H9 (cell line): ENCODE measurements at regions not wholly inside any gene's neighbourhood (a gene's known extent, or its start where the extent isn't known, plus 50 kb on each side); places are given as distances from the start of the nearest gene placed in this dataset.

Experiments
- DNase-seq: peaks from one replicate; pipeline ENCODE4 v3.0.0-alpha.2; 2017
- H2AFZ ChIP-seq: one replicate; pipeline ENCODE4 v1.6.1; 2013; ENCODE audit warnings: mild to moderate bottlenecking, low read length, control low read depth, moderate library complexity
- H2AK5ac ChIP-seq: 2 replicates; pipeline ENCODE4 v1.6.1; 2013; ENCODE audit warnings: low read length, control low read depth, mixed read lengths; ENCODE audit not compliant: insufficient read length
- H2BK120ac ChIP-seq: one replicate; pipeline ENCODE4 v1.6.1; 2013; ENCODE audit warnings: low read depth, mild to moderate bottlenecking, low read length, control low read depth, inconsistent platforms; ENCODE audit not compliant: poor library complexity, severe bottlenecking
- H2BK12ac ChIP-seq: 2 replicates; pipeline ENCODE4 v1.6.1; 2013; ENCODE audit warnings: low read length, control low read depth, mixed read lengths, low read depth; ENCODE audit not compliant: insufficient read length
- H2BK15ac ChIP-seq: 2 replicates; pipeline ENCODE4 v1.6.1; 2013; ENCODE audit warnings: low read depth, low read length, control low read depth
- H2BK20ac ChIP-seq: one replicate; pipeline ENCODE4 v1.6.1; 2013; ENCODE audit warnings: low read depth, mild to moderate bottlenecking, low read length, control low read depth, inconsistent platforms; ENCODE audit not compliant: poor library complexity, severe bottlenecking
- H2BK5ac ChIP-seq: 2 replicates; pipeline ENCODE4 v1.6.1; 2013; ENCODE audit warnings: low read length, control low read depth, mixed read lengths; ENCODE audit not compliant: insufficient read length
- H3K14ac ChIP-seq: 2 replicates; pipeline ENCODE4 v1.6.1; 2013; ENCODE audit warnings: low read length, control low read depth; ENCODE audit not compliant: insufficient read depth
- H3K18ac ChIP-seq: 2 replicates; pipeline ENCODE4 v1.6.1; 2013; ENCODE audit warnings: low read depth, mild to moderate bottlenecking, mixed read lengths, low read length, control low read depth; ENCODE audit not compliant: insufficient read length
- H3K23ac ChIP-seq: 2 replicates; pipeline ENCODE4 v1.6.1; 2013; ENCODE audit warnings: low read length, control low read depth, mixed read lengths, low read depth; ENCODE audit not compliant: insufficient read length
- H3K23me2 ChIP-seq: 2 replicates; pipeline ENCODE4 v1.6.1; 2013; ENCODE audit warnings: low read depth, mild to moderate bottlenecking, mixed read lengths, low read length, control low read depth; ENCODE audit not compliant: insufficient read length, poor library complexity, severe bottlenecking
- H3K27ac ChIP-seq: 2 replicates; pipeline ENCODE4 v1.5.1; 2013; ENCODE audit warnings: low read length, control low read depth, mixed read lengths, low read depth; ENCODE audit not compliant: insufficient read length
- H3K27me3 ChIP-seq: 2 replicates; pipeline ENCODE4 v1.6.1; 2013; ENCODE audit warnings: low read length, control low read depth, inconsistent platforms; ENCODE audit not compliant: insufficient read depth
- H3K4ac ChIP-seq: 2 replicates; pipeline ENCODE4 v1.6.1; 2013; ENCODE audit warnings: low read depth, mild to moderate bottlenecking, control low read depth, inconsistent platforms, low read length, moderate library complexity
- H3K4me1 ChIP-seq: 2 replicates; pipeline ENCODE4 v1.6.1; 2013; ENCODE audit warnings: low read length, control low read depth, inconsistent platforms; ENCODE audit not compliant: insufficient read depth
- H3K4me2 ChIP-seq: 2 replicates; pipeline ENCODE4 v1.6.1; 2013; ENCODE audit warnings: low read length, control low read depth, mixed read lengths; ENCODE audit not compliant: insufficient read length, insufficient read depth
- H3K56ac ChIP-seq: 2 replicates; pipeline ENCODE4 v1.6.1; 2013; ENCODE audit warnings: low read depth, mild to moderate bottlenecking, mixed read lengths, low read length, control low read depth; ENCODE audit not compliant: insufficient read length
- H3K79me1 ChIP-seq: 2 replicates; pipeline ENCODE4 v1.6.1; 2013; ENCODE audit warnings: low read depth, mild to moderate bottlenecking, moderate library complexity, low read length, control low read depth, inconsistent platforms; ENCODE audit not compliant: insufficient read depth, poor library complexity, severe bottlenecking
- H3K79me2 ChIP-seq: 2 replicates; pipeline ENCODE4 v1.6.1; 2013; ENCODE audit warnings: low read length, control low read depth, inconsistent platforms; ENCODE audit not compliant: insufficient read depth
- H3K9ac ChIP-seq: 2 replicates; pipeline ENCODE4 v1.6.1; 2013; ENCODE audit warnings: low read length, control low read depth, mixed read lengths; ENCODE audit not compliant: insufficient read length; ENCODE audit errors: extremely low read depth
- H3K9me3 ChIP-seq: one replicate; pipeline ENCODE4 v1.6.1; 2013; ENCODE audit warnings: low read depth, low read length, inconsistent platforms; ENCODE audit not compliant: control insufficient read depth
- H3T11ph ChIP-seq: one replicate; pipeline ENCODE4 v1.6.1; 2013; ENCODE audit warnings: mild to moderate bottlenecking, low read length, control low read depth, inconsistent platforms
- H4K20me1 ChIP-seq: one replicate; pipeline ENCODE4 v1.6.1; 2013; ENCODE audit not compliant: control insufficient read depth, insufficient read length, insufficient read depth
- H4K5ac ChIP-seq: 2 replicates; pipeline ENCODE4 v1.6.1; 2013; ENCODE audit warnings: low read depth, mild to moderate bottlenecking, mixed read lengths, low read length, control low read depth; ENCODE audit not compliant: insufficient read length
- H4K8ac ChIP-seq: replicated peaks from 2 replicates; pipeline ENCODE4 v1.6.1; 2013; ENCODE audit warnings: low read length, control low read depth, mixed read lengths, low read depth; ENCODE audit not compliant: insufficient read length
- H4K91ac ChIP-seq: 2 replicates; pipeline ENCODE4 v1.6.1; 2013; ENCODE audit warnings: low read depth, mild to moderate bottlenecking, moderate library complexity, mixed read lengths, low read length, control low read depth; ENCODE audit not compliant: insufficient read length
- H3K27ac Mint-ChIP-seq, 3 experiments: 2 replicates in 2 of 3; 3 replicates in 1 of 3; pipeline ENCODE4 v1.8.0; 2020 to 2021; ENCODE audit warnings: mixed read lengths in 3 of 3, mild to moderate bottlenecking in 1 of 3, moderate library complexity in 1 of 3
- H3K27me3 Mint-ChIP-seq: 2 replicates; pipeline ENCODE4 v1.8.0; 2021; ENCODE audit warnings: low read depth, mild to moderate bottlenecking, moderate library complexity, mixed read lengths
- H3K36me3 Mint-ChIP-seq, 3 experiments: 2 replicates in 2 of 3; 3 replicates in 1 of 3; pipeline ENCODE4 v1.8.0; 2020 to 2021; ENCODE audit warnings: low read depth in 3 of 3, mixed read lengths in 3 of 3; ENCODE audit not compliant: insufficient read depth in 1 of 3
- H3K4me1 Mint-ChIP-seq, 2 experiments: 2 replicates each; pipeline ENCODE4 v1.8.0; 2020; ENCODE audit warnings: mixed read lengths in 2 of 2
- H3K4me3 Mint-ChIP-seq, 2 experiments: 2 replicates in 1 of 2; 3 replicates in 1 of 2; pipeline ENCODE4 v1.8.0; 2020 to 2021; ENCODE audit warnings: mild to moderate bottlenecking in 2 of 2, mixed read lengths in 2 of 2, moderate library complexity in 1 of 2
- H3K9me3 Mint-ChIP-seq, 2 experiments: 2 replicates in 1 of 2; 3 replicates in 1 of 2; pipeline ENCODE4 v1.8.0; 2020; ENCODE audit warnings: mild to moderate bottlenecking in 2 of 2, mixed read lengths in 2 of 2, moderate library complexity in 1 of 2
- WGBS: extraction: QIAGEN DNeasy Blood & Tissue Kit; methylation state at CpG from one replicate; pipeline ENCODE4 v1.1.7; 2013; ENCODE audit warnings: missing lambda C conversion rate, low lambda C conversion rate, mixed read lengths; ENCODE audit not compliant: insufficient read length; ENCODE audit errors: extremely low coverage; 5-methylcytosine and 5-hydroxymethylcytosine counted together
- TF ChIP-seq, protein P1 (sequence below): fragments of 200-600 bp; sonication (generic); conservative IDR thresholded peaks from 3 replicates; pipeline ENCODE4 v1.8.0; 2021; ENCODE audit warnings: antibody characterized with exemption, mild to moderate bottlenecking

DNA sequence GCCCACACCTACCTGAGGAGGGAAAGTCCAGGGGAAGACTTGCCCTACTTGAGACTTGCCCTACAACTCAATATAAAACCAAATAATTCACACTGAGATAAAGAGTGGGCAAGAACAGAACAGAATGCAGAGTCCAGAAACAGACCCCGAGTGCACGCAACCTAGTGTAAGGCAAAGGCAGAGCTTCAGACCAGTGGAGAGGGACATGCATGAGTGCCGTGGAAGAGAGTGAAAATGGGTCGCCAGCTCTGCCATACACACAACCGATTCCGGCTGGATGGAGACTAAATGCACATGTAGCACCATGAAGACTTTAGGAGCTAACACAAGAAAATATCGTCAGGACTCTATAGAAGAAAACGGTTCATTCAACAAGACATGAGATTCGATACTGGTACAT is 58.8 kb upstream of the CST7 start:
- Mint-ChIP-seq H3K4me1 (peaks cover 13 to 15% of the 10 kb centered on the region in 2 experiments), H3K4me3 (no peak overlapping the region), H3K27ac (peak overlapping the region in 1 of 3 experiments; percentile 13; a peak in 2 of 7 replicates), H3K36me3 (no peaks in the 10 kb centered on the region; a peak in 1 of 7 replicates), H3K27me3 (no peaks in the 10 kb centered on the region), H3K9me3 (peaks cover 1 to 7% of the 10 kb centered on the region in 2 experiments)
- Histone ChIP-seq H3K79me1 (no peaks in the 10 kb centered on the region), H2BK15ac (no peak overlapping the region), H3K4ac (no peak overlapping the region), H3K14ac (no peak overlapping the region), H3K9ac (no peak overlapping the region), H4K8ac (no peak overlapping the region), H4K91ac (no peak overlapping the region), H2BK5ac (no peak overlapping the region), H3K4me1 (no peaks in the 10 kb centered on the region), H3K4me2 (no peak overlapping the region), H2BK12ac (no peak overlapping the region), H3K79me2 (no peaks in the 10 kb centered on the region), H3T11ph (no peak overlapping the region), H3K23me2 (no peaks in the 10 kb centered on the region), H2BK20ac (no peak overlapping the region), H3K27me3 (no peaks in the 10 kb centered on the region), H3K56ac (no peak overlapping the region), H3K18ac (no peak overlapping the region), H3K9me3 (no peaks in the 10 kb centered on the region), H3K27ac (no peak overlapping the region), H3K23ac (no peak overlapping the region), H2AK5ac (no peak overlapping the region), H2BK120ac (no peak overlapping the region), H2AFZ (no peak overlapping the region), H4K20me1 (no peaks in the 10 kb centered on the region), H4K5ac (no peak overlapping the region)
- DNase-seq, result no peak
- TF ChIP-seq, protein P1, sequence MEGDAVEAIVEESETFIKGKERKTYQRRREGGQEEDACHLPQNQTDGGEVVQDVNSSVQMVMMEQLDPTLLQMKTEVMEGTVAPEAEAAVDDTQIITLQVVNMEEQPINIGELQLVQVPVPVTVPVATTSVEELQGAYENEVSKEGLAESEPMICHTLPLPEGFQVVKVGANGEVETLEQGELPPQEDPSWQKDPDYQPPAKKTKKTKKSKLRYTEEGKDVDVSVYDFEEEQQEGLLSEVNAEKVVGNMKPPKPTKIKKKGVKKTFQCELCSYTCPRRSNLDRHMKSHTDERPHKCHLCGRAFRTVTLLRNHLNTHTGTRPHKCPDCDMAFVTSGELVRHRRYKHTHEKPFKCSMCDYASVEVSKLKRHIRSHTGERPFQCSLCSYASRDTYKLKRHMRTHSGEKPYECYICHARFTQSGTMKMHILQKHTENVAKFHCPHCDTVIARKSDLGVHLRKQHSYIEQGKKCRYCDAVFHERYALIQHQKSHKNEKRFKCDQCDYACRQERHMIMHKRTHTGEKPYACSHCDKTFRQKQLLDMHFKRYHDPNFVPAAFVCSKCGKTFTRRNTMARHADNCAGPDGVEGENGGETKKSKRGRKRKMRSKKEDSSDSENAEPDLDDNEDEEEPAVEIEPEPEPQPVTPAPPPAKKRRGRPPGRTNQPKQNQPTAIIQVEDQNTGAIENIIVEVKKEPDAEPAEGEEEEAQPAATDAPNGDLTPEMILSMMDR, result no peak
- WGBS, result no CpG with 5 or more reads among the region's 9 CpGs
